ENCODE measurements at regions not wholly inside any gene's neighbourhood (a gene's known extent, or its start where the extent isn't known, plus 50 kb on each side); places are given as distances from the start of the nearest gene placed in this dataset.

GRCh38 chr4:140244328-140244727 lies 90.3 kb upstream of the MAML3 start:
- no peaks in the 10 kb centered on the region for H3K27me3 ChIP-seq (ENCODE audit: insufficient read depth, low read length)
- no peak overlapping the region for H3K4me3 ChIP-seq (ENCODE audit: low read length)
- H3K9me3 ChIP-seq (ENCODE audit: low read depth, low read length) = no peaks in the 10 kb centered on the region
- peaks cover 30% of the 10 kb centered on the region for H3K4me1 ChIP-seq (ENCODE audit: insufficient read depth, low read length)

GRCh38 chr4:140243278-140243753 lies 89.3 kb upstream of the MAML3 start:
- no peaks in the 10 kb centered on the region for H3K9me3 ChIP-seq (ENCODE audit: low read depth, low read length)
- H3K4me3 ChIP-seq (ENCODE audit: low read length) = no peak overlapping the region
- H3K4me1 ChIP-seq (ENCODE audit: insufficient read depth, low read length) = peaks cover 40% of the 10 kb centered on the region
- H3K27me3 ChIP-seq (ENCODE audit: insufficient read depth, low read length) = no peaks in the 10 kb centered on the region

- Histone ChIP-seq H3K27me3 (ENCODE audit: insufficient read depth, low read length) (no peaks in the 10 kb centered on the region), H3K9me3 (ENCODE audit: low read depth, low read length) (no peaks in the 10 kb centered on the region), H3K4me1 (ENCODE audit: insufficient read depth, low read length) (peaks cover 47% of the 10 kb centered on the region), H3K4me3 (ENCODE audit: low read length) (no peak overlapping the region)
These were observed 88.6 kb upstream of the MAML3 start for GRCh38 chr4:140242357-140243277.

- Histone ChIP-seq H3K4me3 (ENCODE audit: low read length) (no peak overlapping the region), H3K27me3 (ENCODE audit: insufficient read depth, low read length) (no peaks in the 10 kb centered on the region), H3K4me1 (ENCODE audit: insufficient read depth, low read length) (peaks cover 54% of the 10 kb centered on the region), H3K9me3 (ENCODE audit: low read depth, low read length) (no peaks in the 10 kb centered on the region)
These were observed 86.3 kb upstream of the MAML3 start for GRCh38 chr4:140240237-140240636.

GRCh38 chr4:140239311-140239710 lies 85.3 kb upstream of the MAML3 start:
- H3K27me3 ChIP-seq (ENCODE audit: insufficient read depth, low read length) = no peaks in the 10 kb centered on the region
- no peaks in the 10 kb centered on the region for H3K9me3 ChIP-seq (ENCODE audit: low read depth, low read length)
- H3K4me3 ChIP-seq (ENCODE audit: low read length) = no peak overlapping the region
- peaks cover 58% of the 10 kb centered on the region for H3K4me1 ChIP-seq (ENCODE audit: insufficient read depth, low read length)

- Histone ChIP-seq H3K27me3 (ENCODE audit: insufficient read depth, low read length) (no peaks in the 10 kb centered on the region), H3K4me3 (ENCODE audit: low read length) (no peak overlapping the region), H3K4me1 (ENCODE audit: insufficient read depth, low read length) (peaks cover 60% of the 10 kb centered on the region), H3K9me3 (ENCODE audit: low read depth, low read length) (no peaks in the 10 kb centered on the region)
These were observed 84.5 kb upstream of the MAML3 start for GRCh38 chr4:140238351-140239056.

- Histone ChIP-seq H3K4me3 (ENCODE audit: low read length) (no peak overlapping the region), H3K4me1 (ENCODE audit: insufficient read depth, low read length) (peaks cover 53% of the 10 kb centered on the region), H3K27me3 (ENCODE audit: insufficient read depth, low read length) (no peaks in the 10 kb centered on the region), H3K9me3 (ENCODE audit: low read depth, low read length) (no peaks in the 10 kb centered on the region)
These were observed 83.8 kb upstream of the MAML3 start for GRCh38 chr4:140237616-140238350.

- Histone ChIP-seq H3K9me3 (ENCODE audit: low read depth, low read length) (no peaks in the 10 kb centered on the region), H3K27me3 (ENCODE audit: insufficient read depth, low read length) (no peaks in the 10 kb centered on the region), H3K4me1 (ENCODE audit: insufficient read depth, low read length) (peaks cover 45% of the 10 kb centered on the region), H3K4me3 (ENCODE audit: low read length) (no peak overlapping the region)
These were observed 82.7 kb upstream of the MAML3 start for GRCh38 chr4:140236654-140237169.

GRCh38 chr4:140234697-140235060 lies 80.7 kb upstream of the MAML3 start:
- H3K9me3 ChIP-seq (ENCODE audit: low read depth, low read length) = no peaks in the 10 kb centered on the region
- peaks cover 45% of the 10 kb centered on the region for H3K4me1 ChIP-seq (ENCODE audit: insufficient read depth, low read length)
- no peaks in the 10 kb centered on the region for H3K27me3 ChIP-seq (ENCODE audit: insufficient read depth, low read length)
- H3K4me3 ChIP-seq (ENCODE audit: low read length) = no peak overlapping the region

GRCh38 chr4:140233791-140234696 lies 80.1 kb upstream of the MAML3 start:
- H3K9me3 ChIP-seq (ENCODE audit: low read depth, low read length) = no peaks in the 10 kb centered on the region
- H3K4me1 ChIP-seq (ENCODE audit: insufficient read depth, low read length) = peaks cover 40% of the 10 kb centered on the region
- no peak overlapping the region for H3K4me3 ChIP-seq (ENCODE audit: low read length)
- H3K27me3 ChIP-seq (ENCODE audit: insufficient read depth, low read length) = no peaks in the 10 kb centered on the region

- no peak overlapping the region for H3K4me3 ChIP-seq (ENCODE audit: low read length)
- H3K27me3 ChIP-seq (ENCODE audit: insufficient read depth, low read length) = no peaks in the 10 kb centered on the region
- H3K9me3 ChIP-seq (ENCODE audit: low read depth, low read length) = no peaks in the 10 kb centered on the region
- peaks cover 13% of the 10 kb centered on the region for H3K4me1 ChIP-seq (ENCODE audit: insufficient read depth, low read length)
These were observed 75.9 kb upstream of the MAML3 start for GRCh38 chr4:140229881-140230280.

GRCh38 chr4:140227286-140227685 lies 73.3 kb upstream of the MAML3 start:
- H3K27me3 ChIP-seq (ENCODE audit: insufficient read depth, low read length) = no peaks in the 10 kb centered on the region
- H3K4me3 ChIP-seq (ENCODE audit: low read length) = no peak overlapping the region
- H3K9me3 ChIP-seq (ENCODE audit: low read depth, low read length) = no peaks in the 10 kb centered on the region
- H3K4me1 ChIP-seq (ENCODE audit: insufficient read depth, low read length) = no peaks in the 10 kb centered on the region

GRCh38 chr4:140223056-140223810 lies 69.2 kb upstream of the MAML3 start:
- no peaks in the 10 kb centered on the region for H3K9me3 ChIP-seq (ENCODE audit: low read depth, low read length)
- no peaks in the 10 kb centered on the region for H3K27me3 ChIP-seq (ENCODE audit: insufficient read depth, low read length)
- no peaks in the 10 kb centered on the region for H3K4me1 ChIP-seq (ENCODE audit: insufficient read depth, low read length)
- H3K4me3 ChIP-seq (ENCODE audit: low read length) = no peak overlapping the region
